Lung (tissue), 12 donors: ENCODE measurements at regions not wholly inside any gene's neighbourhood (a gene's known extent, or its start where the extent isn't known, plus 50 kb on each side); places are given as distances from the start of the nearest gene placed in this dataset. TPM values are rescaled to one million over a fixed set of nuclear protein-coding genes. Genes with fewer than 3 reads are reported as not detected.

Experiments
- ATAC-seq: fragments of 200-7000 bp; cut with Tn5 transposase; one replicate; pipeline ENCODE4 v1.9.1; 2020; ENCODE audit warnings: moderate number of reproducible peaks; ENCODE audit not compliant: insufficient read depth, low FRiP score
- DNase-seq, 3 donors: peaks; one replicate each; pipeline ENCODE4 v3.0.0-alpha.2; 2013 to 2017
- H3K27ac ChIP-seq, 2 donors: one replicate each; pipeline ENCODE4 v1.5.1; 2013; ENCODE audit warnings: mild to moderate bottlenecking in 2 of 2, moderate library complexity in 2 of 2, control low read depth in 1 of 2, inconsistent platforms in 1 of 2, low read depth in 1 of 2, low read length in 1 of 2
- H3K27me3 ChIP-seq, 3 donors: one replicate each; pipeline ENCODE4 v1.5.1; 2013; ENCODE audit warnings: low read length in 2 of 3; ENCODE audit not compliant: control insufficient read depth in 3 of 3, insufficient read depth in 3 of 3
- H3K36me3 ChIP-seq, 4 donors: one replicate each; pipeline ENCODE4 v1.5.1; 2013; ENCODE audit warnings: low read length in 4 of 4, mild to moderate bottlenecking in 1 of 4, moderate library complexity in 1 of 4; ENCODE audit not compliant: control insufficient read depth in 4 of 4, insufficient read depth in 4 of 4
- H3K4me1 ChIP-seq, 5 donors: one replicate each; pipeline ENCODE4 v1.5.1; 2013; ENCODE audit warnings: low read length in 5 of 5, mild to moderate bottlenecking in 2 of 5, moderate library complexity in 1 of 5; ENCODE audit not compliant: control insufficient read depth in 5 of 5, insufficient read depth in 5 of 5
- H3K4me3 ChIP-seq: one replicate; pipeline ENCODE4 v1.5.1; 2013; ENCODE audit warnings: mild to moderate bottlenecking, control low read depth, moderate library complexity
- H3K9ac ChIP-seq, 2 donors: one replicate each; pipeline ENCODE4 v1.5.1; 2013; ENCODE audit warnings: low read length in 2 of 2, control low read depth in 1 of 2; ENCODE audit not compliant: insufficient read depth in 1 of 2
- H3K9me3 ChIP-seq, 4 donors: one replicate each; pipeline ENCODE4 v1.5.1; 2013; ENCODE audit warnings: low read length in 3 of 4, mild to moderate bottlenecking in 1 of 4, moderate library complexity in 1 of 4; ENCODE audit not compliant: control insufficient read depth in 4 of 4, insufficient read depth in 3 of 4
- WGBS, 2 donors: extraction: QIAGEN DNeasy Blood & Tissue Kit; methylation state at CpG; one replicate each; pipeline ENCODE4 v1.1.7; 2013; 5-methylcytosine and 5-hydroxymethylcytosine counted together
- small RNA-seq: library from RNA; depleted of rRNA; stranded (forward); fragments of <200 nt; gene quantifications from one replicate; pipeline ENCODE3, GENCODE V24; 2014; ENCODE audit warnings: low replicate concordance
- TF ChIP-seq, protein P1 (sequence below): IDR thresholded peaks from 2 replicates; pipeline ENCODE4 v1.5.1; 2012; ENCODE audit warnings: mild to moderate bottlenecking; ENCODE audit errors: control extremely low read depth, extremely low read depth
- donor health status: control.
- donor health status: control.
- donor health status: Bipolar disorder and iron deficiency.
- donor health status: healthy.
- donor health status: DM: yes; HTN: yes; CAD: no.

DNA sequence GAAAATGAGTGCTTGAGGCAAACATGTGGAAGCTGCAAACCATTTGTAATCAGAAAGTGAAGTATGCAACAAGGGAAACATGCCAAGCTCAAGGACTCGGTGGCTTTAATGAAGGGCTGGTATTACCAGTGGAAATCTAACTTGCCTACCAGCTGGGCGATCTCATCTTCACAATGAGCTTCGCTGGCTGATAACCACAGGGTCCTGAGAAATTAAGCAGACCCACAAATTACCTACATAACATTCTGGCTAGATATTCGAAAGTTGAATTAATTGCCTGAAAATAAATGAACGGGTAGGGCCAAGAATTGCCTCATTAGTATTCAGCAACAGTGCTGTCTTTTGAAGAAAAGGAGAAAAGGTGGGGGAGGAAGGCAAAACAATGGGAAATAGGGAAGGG lies 439.4 kb downstream of the PDZRN4 start:
- Histone ChIP-seq H3K27me3 (no peaks in the 10 kb centered on the region), H3K4me1 (peaks cover 0 to 3% (median 0%) of the 10 kb centered on the region in 5 donors), H3K4me3 (no peak overlapping the region), H3K27ac (no peak overlapping the region), H3K9me3 (peaks cover 0 to 14% (median 0%) of the 10 kb centered on the region in 4 donors), H3K9ac (no peak overlapping the region), H3K36me3 (no peaks in the 10 kb centered on the region)
- TF ChIP-seq, protein P1, sequence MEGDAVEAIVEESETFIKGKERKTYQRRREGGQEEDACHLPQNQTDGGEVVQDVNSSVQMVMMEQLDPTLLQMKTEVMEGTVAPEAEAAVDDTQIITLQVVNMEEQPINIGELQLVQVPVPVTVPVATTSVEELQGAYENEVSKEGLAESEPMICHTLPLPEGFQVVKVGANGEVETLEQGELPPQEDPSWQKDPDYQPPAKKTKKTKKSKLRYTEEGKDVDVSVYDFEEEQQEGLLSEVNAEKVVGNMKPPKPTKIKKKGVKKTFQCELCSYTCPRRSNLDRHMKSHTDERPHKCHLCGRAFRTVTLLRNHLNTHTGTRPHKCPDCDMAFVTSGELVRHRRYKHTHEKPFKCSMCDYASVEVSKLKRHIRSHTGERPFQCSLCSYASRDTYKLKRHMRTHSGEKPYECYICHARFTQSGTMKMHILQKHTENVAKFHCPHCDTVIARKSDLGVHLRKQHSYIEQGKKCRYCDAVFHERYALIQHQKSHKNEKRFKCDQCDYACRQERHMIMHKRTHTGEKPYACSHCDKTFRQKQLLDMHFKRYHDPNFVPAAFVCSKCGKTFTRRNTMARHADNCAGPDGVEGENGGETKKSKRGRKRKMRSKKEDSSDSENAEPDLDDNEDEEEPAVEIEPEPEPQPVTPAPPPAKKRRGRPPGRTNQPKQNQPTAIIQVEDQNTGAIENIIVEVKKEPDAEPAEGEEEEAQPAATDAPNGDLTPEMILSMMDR, result no peak
- 75 to 79% methylated on average over 5 of the region's 5 CpGs for WGBS, 2 donors
- ATAC-seq (no peak), DNase-seq (peak; percentile 15 to 43 (median 20))

DNA sequence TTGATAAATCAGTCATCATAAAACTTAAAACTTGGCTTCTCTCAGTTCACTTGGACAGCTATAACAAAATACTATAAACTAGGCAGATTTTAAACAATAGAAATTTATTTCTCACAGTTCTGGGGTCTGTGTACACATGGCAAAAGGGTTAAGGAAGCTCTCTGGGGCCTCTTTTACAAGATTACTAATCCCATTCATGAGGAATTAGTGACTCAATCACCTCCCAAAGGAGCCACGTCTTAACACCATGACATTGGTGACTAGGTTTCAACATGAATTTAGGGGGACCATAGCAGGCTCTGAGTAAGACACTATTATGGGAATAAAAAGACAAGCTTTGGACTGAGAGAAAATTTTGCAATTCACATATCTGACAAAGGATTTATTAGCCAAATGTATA lies 436.5 kb downstream of the PDZRN4 start:
- ATAC-seq (no peak), DNase-seq (no peak)
- Histone ChIP-seq H3K9me3 (peaks cover 0 to 9% (median 0%) of the 10 kb centered on the region in 4 donors), H3K27ac (no peak overlapping the region), H3K36me3 (no peaks in the 10 kb centered on the region), H3K4me3 (no peak overlapping the region), H3K4me1 (peaks cover 0 to 3% (median 0%) of the 10 kb centered on the region in 5 donors), H3K9ac (no peak overlapping the region), H3K27me3 (no peaks in the 10 kb centered on the region)
- TF ChIP-seq, protein P1, result no peak
- WGBS, 2 donors, result 57 to 77% methylated on average over 1 of the region's 1 CpG

Small RNA genes in the stretch of these regions (small RNA-seq; reads per million reads assigned to genes)
- not detected for gene RNA5SP360
